GM12891 (cell line): ENCODE measurements at regions not wholly inside any gene's neighbourhood (a gene's known extent, or its start where the extent isn't known, plus 50 kb on each side); places are given as distances from the start of the nearest gene placed in this dataset.

ENCODE experiments used
- PAX5 ChIP-seq: IDR thresholded peaks from 2 replicates; pipeline ENCODE4 v1.6.1; 2011; ENCODE audit warnings: low read length, moderate library complexity, mild to moderate bottlenecking; ENCODE audit not compliant: insufficient read depth, severe bottlenecking
- POLR2A ChIP-seq: IDR thresholded peaks from 2 replicates; pipeline ENCODE4 v1.6.1; 2011; ENCODE audit warnings: low read depth, low read length, control low read depth
- POLR2AphosphoS5 ChIP-seq: IDR thresholded peaks from 2 replicates; pipeline ENCODE4 v1.6.1; 2011; ENCODE audit warnings: low read depth, low read length, control low read depth
- POU2F2 ChIP-seq: IDR thresholded peaks from 2 replicates; pipeline ENCODE4 v1.6.1; 2011; ENCODE audit warnings: low read depth, mild to moderate bottlenecking, control low read depth, low read length, moderate library complexity
- TAF1 ChIP-seq: IDR thresholded peaks from 2 replicates; pipeline ENCODE4 v1.6.1; 2011; ENCODE audit warnings: low read depth, low read length, control low read depth

- TF ChIP-seq POLR2A = no peak
- no peak for TF ChIP-seq POLR2AphosphoS5
- TF ChIP-seq PAX5 = no peak
- no peak for TF ChIP-seq TAF1
- TF ChIP-seq POU2F2 = no peak
Observed at GRCh38 chr4:125125276-125125675, 189.5 kb upstream of the FAT4 start.
